ENCODE measurements at regions not wholly inside any gene's neighbourhood (a gene's known extent, or its start where the extent isn't known, plus 50 kb on each side); places are given as distances from the start of the nearest gene placed in this dataset.

DNA sequence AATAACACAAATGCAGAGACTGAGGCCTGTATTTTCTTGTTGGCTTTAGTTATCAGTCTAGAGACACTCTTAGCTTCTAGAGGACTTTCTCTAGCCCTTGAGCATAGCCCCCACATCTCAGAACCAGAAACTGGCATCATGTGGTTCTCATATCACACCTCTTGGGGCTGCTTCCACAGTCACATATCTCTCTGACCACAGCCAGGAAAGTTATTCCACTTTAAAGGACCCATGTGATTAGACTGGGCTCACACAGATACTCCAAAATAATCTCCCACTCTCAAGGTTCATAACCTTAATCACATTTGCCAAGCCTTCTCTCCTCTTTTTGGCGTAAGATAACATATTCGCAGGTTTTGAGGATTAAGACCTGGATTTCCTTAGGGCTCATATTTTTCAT lies 846.9 kb upstream of the MIR17HG start:
- no TSS peak for BruUV-seq (replicated peaks)
- WGBS (ENCODE audit: insufficient coverage, low coverage, missing lambda C conversion rate) = 0% methylated on average over 2 of the region's 2 CpGs
- Histone ChIP-seq H3K79me2 (ENCODE audit: control insufficient read depth, insufficient read depth, low read length) (no peaks in the 10 kb centered on the region), H3K4me1 (replicated peaks in 1 of 2; ENCODE audit: control insufficient read depth in 2 of 2, insufficient read depth in 2 of 2, low read length in 2 of 2) (no peaks in the 10 kb centered on the region), H3K9ac (ENCODE audit: insufficient read depth in 1 of 2, low read depth in 2 of 2, low read length in 2 of 2) (no peak overlapping the region), H3K4me2 (ENCODE audit: insufficient read depth, low read length) (no peak overlapping the region), H3K9me3 (replicated peaks; ENCODE audit: control insufficient read depth, insufficient read depth, low read depth, low read length) (no peaks in the 10 kb centered on the region; the same call in 1 of the 2 replicates), H3K4me3 (no peak overlapping the region), H3K27me3 (ENCODE audit: control insufficient read depth in 2 of 2, insufficient read depth in 2 of 2, low read length in 2 of 2) (no peaks in the 10 kb centered on the region), H4K20me1 (replicated peaks; ENCODE audit: control insufficient read depth, insufficient read depth, low read length) (no peaks in the 10 kb centered on the region), H3K9me1 (ENCODE audit: control insufficient read depth, insufficient read depth, low read length) (no peaks in the 10 kb centered on the region), H3K36me3 (ENCODE audit: control insufficient read depth, insufficient read depth, low read length) (no peaks in the 10 kb centered on the region), H2AFZ (ENCODE audit: low read depth, low read length) (no peak overlapping the region), H3K27ac (ENCODE audit: extremely low read depth, low read depth, low read length) (no peak overlapping the region)
- ChIA-PET CTCF (ENCODE audit: low intra/inter-chr PET ratio) (no interaction called here), POLR2A (no interaction called here)
- intact Hi-C loops (cut with micrococcal nuclease) = no loop called here
- DNase-seq (ENCODE audit: extremely low read depth in 1 of 4, low spot score in 3 of 4) = peak in 1 of 4 experiments; percentile 15
- in situ Hi-C loops (cut with MboI) = no loop called here
- 0 out of 2 replicates have a peak, but pooled peaks have one; percentile 13 for TF ChIP-seq CBFA2T3 (IDR thresholded peaks at IDR 0.05)
- TF ChIP-seq ARHGAP35 (IDR thresholded peaks at IDR 0.05; ENCODE audit: partially characterized antibody) = no peak
- FAIRE-seq = no peak
- no peak; the same call in 2 of the 3 replicates for ATAC-seq

GRCh38 chr13:90502153-90502552 lies 845.3 kb upstream of the MIR17HG start:
- Histone ChIP-seq H3K9ac (ENCODE audit: insufficient read depth in 1 of 2, low read depth in 2 of 2, low read length in 2 of 2) (no peak overlapping the region), H3K79me2 (ENCODE audit: control insufficient read depth, insufficient read depth, low read length) (no peaks in the 10 kb centered on the region), H3K4me2 (ENCODE audit: insufficient read depth, low read length) (no peak overlapping the region), H3K4me1 (replicated peaks in 1 of 2; ENCODE audit: control insufficient read depth in 2 of 2, insufficient read depth in 2 of 2, low read length in 2 of 2) (no peaks in the 10 kb centered on the region), H3K27me3 (ENCODE audit: control insufficient read depth in 2 of 2, insufficient read depth in 2 of 2, low read length in 2 of 2) (no peaks in the 10 kb centered on the region), H2AFZ (ENCODE audit: low read depth, low read length) (no peak overlapping the region), H3K9me3 (replicated peaks; ENCODE audit: control insufficient read depth, insufficient read depth, low read depth, low read length) (no peaks in the 10 kb centered on the region; the same call in 1 of the 2 replicates), H3K36me3 (ENCODE audit: control insufficient read depth, insufficient read depth, low read length) (no peaks in the 10 kb centered on the region), H3K9me1 (ENCODE audit: control insufficient read depth, insufficient read depth, low read length) (no peaks in the 10 kb centered on the region), H4K20me1 (replicated peaks; ENCODE audit: control insufficient read depth, insufficient read depth, low read length) (no peaks in the 10 kb centered on the region), H3K4me3 (no peak overlapping the region), H3K27ac (ENCODE audit: extremely low read depth, low read depth, low read length) (no peak overlapping the region)
- FAIRE-seq = no peak
- WGBS (ENCODE audit: insufficient coverage, low coverage, missing lambda C conversion rate) = 2% methylated on average over 1 of the region's 1 CpG
- in situ Hi-C loops (cut with MboI) (no loop called here), intact Hi-C loops (cut with micrococcal nuclease) (no loop called here)
- CTCF ChIA-PET (ENCODE audit: low intra/inter-chr PET ratio) = no interaction called here
- no peak for ATAC-seq
- POLR2A ChIA-PET = interaction anchor here (0.7 kb wide), 1 partner anchor 182 kb away, joined by 3 read pairs; no protein-coding TSS in a partner anchor
- DNase-seq (ENCODE audit: extremely low read depth in 1 of 4, low spot score in 3 of 4) = no peak
- TF ChIP-seq MAZ (CRISPR knock-in tag; conservative IDR thresholded peaks at IDR 0.05 in 1 of 2, IDR thresholded peaks at IDR 0.05 in 1 of 2) (no peak), ZNF444 (CRISPR knock-in tag; IDR thresholded peaks at IDR 0.05) (no peak), SUPT5H (IDR thresholded peaks at IDR 0.05) (no peak), SLC30A9 (CRISPR knock-in tag; IDR thresholded peaks at IDR 0.05) (no peak), FOXP4 (CRISPR knock-in tag; IDR thresholded peaks at IDR 0.05; ENCODE audit: borderline replicate concordance) (no peak), MXI1 (IDR thresholded peaks at IDR 0.05; ENCODE audit: low read depth, low read length) (no peak), RBM34 (IDR thresholded peaks at IDR 0.05; ENCODE audit: borderline replicate concordance, insufficient read depth, low read length) (no peak), ZNF644 (tag; IDR thresholded peaks at IDR 0.05; ENCODE audit: low read depth) (no peak)
- TF ChIP-seq, protein P1, sequence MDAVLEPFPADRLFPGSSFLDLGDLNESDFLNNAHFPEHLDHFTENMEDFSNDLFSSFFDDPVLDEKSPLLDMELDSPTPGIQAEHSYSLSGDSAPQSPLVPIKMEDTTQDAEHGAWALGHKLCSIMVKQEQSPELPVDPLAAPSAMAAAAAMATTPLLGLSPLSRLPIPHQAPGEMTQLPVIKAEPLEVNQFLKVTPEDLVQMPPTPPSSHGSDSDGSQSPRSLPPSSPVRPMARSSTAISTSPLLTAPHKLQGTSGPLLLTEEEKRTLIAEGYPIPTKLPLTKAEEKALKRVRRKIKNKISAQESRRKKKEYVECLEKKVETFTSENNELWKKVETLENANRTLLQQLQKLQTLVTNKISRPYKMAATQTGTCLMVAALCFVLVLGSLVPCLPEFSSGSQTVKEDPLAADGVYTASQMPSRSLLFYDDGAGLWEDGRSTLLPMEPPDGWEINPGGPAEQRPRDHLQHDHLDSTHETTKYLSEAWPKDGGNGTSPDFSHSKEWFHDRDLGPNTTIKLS (IDR thresholded peaks at IDR 0.05; ENCODE audit: borderline replicate concordance, low read depth) = no peak
- no TSS peak for BruUV-seq (replicated peaks)

All from K562 (cell line).